Keratinocyte (primary cell): ENCODE measurements at regions not wholly inside any gene's neighbourhood (a gene's known extent, or its start where the extent isn't known, plus 50 kb on each side); places are given as distances from the start of the nearest gene placed in this dataset.

Source experiments
- EZH2 ChIP-seq: IDR thresholded peaks from one replicate; pipeline ENCODE4 v1.6.1; 2012; ENCODE audit warnings: inconsistent platforms, mild to moderate bottlenecking, low read length, moderate library complexity
- TF ChIP-seq, protein P1 (sequence below), 3 experiments: IDR thresholded peaks in 1 of 3; conservative IDR thresholded peaks in 1 of 3; optimal IDR thresholded peaks in 1 of 3; 2 replicates in 2 of 3; 3 replicates in 1 of 3; pipeline versions ENCODE3 to v1.5.1; 2011; ENCODE audit warnings: low read length in 3 of 3, mild to moderate bottlenecking in 3 of 3, moderate library complexity in 2 of 3, control low read depth in 1 of 3, inconsistent platforms in 1 of 3; ENCODE audit not compliant: insufficient read depth in 2 of 3; ENCODE audit errors: extremely low read depth in 1 of 3

DNA sequence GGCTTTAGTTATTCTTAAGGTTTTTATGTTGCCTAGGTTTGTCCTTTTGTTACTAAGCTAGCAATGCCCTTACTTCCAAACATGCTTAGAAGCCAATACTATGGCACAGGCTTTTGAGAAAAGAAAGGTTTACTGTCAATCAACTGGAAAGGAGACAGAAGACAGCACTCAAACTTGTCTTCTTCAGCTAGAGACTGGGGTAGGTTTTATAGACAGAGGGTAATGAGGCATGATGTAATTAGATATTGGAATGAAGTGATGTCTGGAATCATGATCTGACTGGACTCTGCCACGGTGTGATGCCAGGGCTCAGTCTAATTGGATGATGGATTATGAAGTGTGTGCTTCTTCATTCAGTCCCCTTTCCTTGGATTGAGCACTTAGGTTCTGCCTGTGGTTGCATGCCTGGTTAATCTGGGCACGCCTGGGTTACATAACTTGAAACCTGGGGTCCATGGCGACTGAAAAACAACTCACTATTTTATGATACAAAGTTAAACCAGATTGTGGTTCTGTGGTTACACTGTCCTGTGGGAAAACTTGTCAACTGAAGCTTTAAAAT lies 625.8 kb downstream of the BRINP3 start:
- TF ChIP-seq, protein P1, sequence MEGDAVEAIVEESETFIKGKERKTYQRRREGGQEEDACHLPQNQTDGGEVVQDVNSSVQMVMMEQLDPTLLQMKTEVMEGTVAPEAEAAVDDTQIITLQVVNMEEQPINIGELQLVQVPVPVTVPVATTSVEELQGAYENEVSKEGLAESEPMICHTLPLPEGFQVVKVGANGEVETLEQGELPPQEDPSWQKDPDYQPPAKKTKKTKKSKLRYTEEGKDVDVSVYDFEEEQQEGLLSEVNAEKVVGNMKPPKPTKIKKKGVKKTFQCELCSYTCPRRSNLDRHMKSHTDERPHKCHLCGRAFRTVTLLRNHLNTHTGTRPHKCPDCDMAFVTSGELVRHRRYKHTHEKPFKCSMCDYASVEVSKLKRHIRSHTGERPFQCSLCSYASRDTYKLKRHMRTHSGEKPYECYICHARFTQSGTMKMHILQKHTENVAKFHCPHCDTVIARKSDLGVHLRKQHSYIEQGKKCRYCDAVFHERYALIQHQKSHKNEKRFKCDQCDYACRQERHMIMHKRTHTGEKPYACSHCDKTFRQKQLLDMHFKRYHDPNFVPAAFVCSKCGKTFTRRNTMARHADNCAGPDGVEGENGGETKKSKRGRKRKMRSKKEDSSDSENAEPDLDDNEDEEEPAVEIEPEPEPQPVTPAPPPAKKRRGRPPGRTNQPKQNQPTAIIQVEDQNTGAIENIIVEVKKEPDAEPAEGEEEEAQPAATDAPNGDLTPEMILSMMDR (optimal IDR thresholded peaks at IDR 0.05 in 1 of 3, IDR thresholded peaks at IDR 0.05 in 1 of 3, conservative IDR thresholded peaks at IDR 0.05 in 1 of 3; ENCODE audit: extremely low read depth in 1 of 3, insufficient read depth in 2 of 3, low read length in 3 of 3) = no peak
- TF ChIP-seq EZH2 = no peak
